Memory B cell (primary cell): ENCODE measurements at regions not wholly inside any gene's neighbourhood (a gene's known extent, or its start where the extent isn't known, plus 50 kb on each side); places are given as distances from the start of the nearest gene placed in this dataset.

Source experiments
- ATAC-seq: fragments of 150-1000 bp; cut with Tn5 transposase; 2 replicates; pipeline ENCODE4 v1.10.0; 2021; ENCODE audit warnings: low read depth, mild to moderate bottlenecking, moderate library complexity
- DNase-seq, 2 donors: peaks; one replicate each; pipeline ENCODE4 v3.0.0; 2022; ENCODE audit warnings: low spot score in 2 of 2
- H3K27ac Mint-ChIP-seq: one replicate; pipeline ENCODE4 v1.8.0; 2022; ENCODE audit warnings: mild to moderate bottlenecking, moderate library complexity, mixed read lengths
- H3K27me3 Mint-ChIP-seq: one replicate; pipeline ENCODE4 v1.8.0; 2022; ENCODE audit warnings: mixed read lengths
- H3K36me3 Mint-ChIP-seq: one replicate; pipeline ENCODE4 v1.8.0; 2022; ENCODE audit warnings: mild to moderate bottlenecking, mixed read lengths
- H3K4me1 Mint-ChIP-seq: one replicate; pipeline ENCODE4 v1.8.0; 2022; ENCODE audit warnings: mixed read lengths
- H3K4me3 Mint-ChIP-seq: one replicate; pipeline ENCODE4 v1.8.0; 2022; ENCODE audit warnings: mild to moderate bottlenecking, moderate library complexity, mixed read lengths
- H3K9me3 Mint-ChIP-seq: one replicate; pipeline ENCODE4 v1.8.0; 2022; ENCODE audit warnings: mixed read lengths

GRCh38 chr5:142391058-142391845 lies 66.4 kb upstream of the SPRY4 start:
- Mint-ChIP-seq H3K9me3 (peaks cover 11% of the 10 kb centered on the region), H3K4me1 (no peaks in the 10 kb centered on the region), H3K27ac (no peak overlapping the region), H3K27me3 (peaks cover 22% of the 10 kb centered on the region), H3K4me3 (no peak overlapping the region), H3K36me3 (peaks cover 5% of the 10 kb centered on the region)
- DNase-seq: no peak
- ATAC-seq: no peak

- peaks cover 21% of the 10 kb centered on the region for H3K27me3 Mint-ChIP-seq
Observed at GRCh38 chr5:142390334-142390733, 65.5 kb upstream of the SPRY4 start.

GRCh38 chr5:142388696-142389095 lies 63.9 kb upstream of the SPRY4 start:
- no peak overlapping the region for H3K4me3 Mint-ChIP-seq
- H3K9me3 Mint-ChIP-seq: peaks cover 2% of the 10 kb centered on the region
- no peaks in the 10 kb centered on the region for H3K4me1 Mint-ChIP-seq
- peaks cover 21% of the 10 kb centered on the region for H3K27me3 Mint-ChIP-seq
- DNase-seq (no peak), ATAC-seq (no peak)
- H3K27ac Mint-ChIP-seq: no peak overlapping the region
- H3K36me3 Mint-ChIP-seq: peaks cover 2% of the 10 kb centered on the region

More at GRCh38 chr5:142390334-142390733, 65.5 kb upstream of the SPRY4 start:
- Mint-ChIP-seq H3K27ac (no peak overlapping the region), H3K36me3 (peaks cover 2% of the 10 kb centered on the region), H3K4me1 (no peaks in the 10 kb centered on the region), H3K4me3 (no peak overlapping the region), H3K9me3 (peaks cover 4% of the 10 kb centered on the region)
- ATAC-seq (no peak), DNase-seq (no peak)

- no peak for DNase-seq
- no peak for ATAC-seq
- Mint-ChIP-seq H3K4me1 (no peaks in the 10 kb centered on the region), H3K36me3 (peaks cover 2% of the 10 kb centered on the region), H3K9me3 (peaks cover 2% of the 10 kb centered on the region), H3K4me3 (no peak overlapping the region), H3K27ac (no peak overlapping the region), H3K27me3 (peaks cover 20% of the 10 kb centered on the region)
Observed at GRCh38 chr5:142387024-142387682, 62.3 kb upstream of the SPRY4 start.

GRCh38 chr5:142386137-142387023 lies 61.6 kb upstream of the SPRY4 start:
- no peak for ATAC-seq
- Mint-ChIP-seq H3K4me1 (no peaks in the 10 kb centered on the region), H3K36me3 (peaks cover 2% of the 10 kb centered on the region), H3K27ac (no peak overlapping the region), H3K27me3 (peaks cover 15% of the 10 kb centered on the region), H3K9me3 (no peaks in the 10 kb centered on the region), H3K4me3 (no peak overlapping the region)
- no peak for DNase-seq

- Mint-ChIP-seq H3K4me3 (no peak overlapping the region), H3K9me3 (no peaks in the 10 kb centered on the region), H3K27me3 (peaks cover 12% of the 10 kb centered on the region), H3K36me3 (peaks cover 2% of the 10 kb centered on the region), H3K4me1 (no peaks in the 10 kb centered on the region), H3K27ac (no peak overlapping the region)
- DNase-seq (no peak), ATAC-seq (no peak)
Observed at GRCh38 chr5:142385194-142385593, 60.4 kb upstream of the SPRY4 start.

GRCh38 chr5:142384014-142384413 lies 59.2 kb upstream of the SPRY4 start:
- H3K27ac Mint-ChIP-seq: no peak overlapping the region
- ATAC-seq (no peak), DNase-seq (no peak)
- peaks cover 2% of the 10 kb centered on the region for H3K36me3 Mint-ChIP-seq
- no peak overlapping the region for H3K4me3 Mint-ChIP-seq
- no peaks in the 10 kb centered on the region for H3K4me1 Mint-ChIP-seq
- peaks cover 8% of the 10 kb centered on the region for H3K27me3 Mint-ChIP-seq
- no peaks in the 10 kb centered on the region for H3K9me3 Mint-ChIP-seq

GRCh38 chr5:142382186-142382585 lies 57.4 kb upstream of the SPRY4 start:
- H3K4me1 Mint-ChIP-seq: no peaks in the 10 kb centered on the region
- H3K27me3 Mint-ChIP-seq: peaks cover 2% of the 10 kb centered on the region
- H3K4me3 Mint-ChIP-seq: no peak overlapping the region
- ATAC-seq (no peak), DNase-seq (no peak)
- no peak overlapping the region for H3K27ac Mint-ChIP-seq
- no peaks in the 10 kb centered on the region for H3K9me3 Mint-ChIP-seq
- H3K36me3 Mint-ChIP-seq: no peaks in the 10 kb centered on the region

- Mint-ChIP-seq H3K27me3 (no peaks in the 10 kb centered on the region), H3K27ac (no peak overlapping the region), H3K4me3 (no peak overlapping the region), H3K4me1 (no peaks in the 10 kb centered on the region), H3K36me3 (no peaks in the 10 kb centered on the region), H3K9me3 (no peaks in the 10 kb centered on the region)
- ATAC-seq: no peak
- DNase-seq: no peak
Observed at GRCh38 chr5:142378737-142379634, 54.2 kb upstream of the SPRY4 start.

GRCh38 chr5:142375944-142376411 lies 51.2 kb upstream of the SPRY4 start:
- Mint-ChIP-seq H3K9me3 (no peaks in the 10 kb centered on the region), H3K36me3 (no peaks in the 10 kb centered on the region), H3K4me1 (no peaks in the 10 kb centered on the region), H3K27me3 (no peaks in the 10 kb centered on the region), H3K27ac (no peak overlapping the region), H3K4me3 (no peak overlapping the region)
- ATAC-seq: no peak
- DNase-seq: no peak
